ENCODE measurements at regions not wholly inside any gene's neighbourhood (a gene's known extent, or its start where the extent isn't known, plus 50 kb on each side); places are given as distances from the start of the nearest gene placed in this dataset.

- TF ChIP-seq, protein P1, sequence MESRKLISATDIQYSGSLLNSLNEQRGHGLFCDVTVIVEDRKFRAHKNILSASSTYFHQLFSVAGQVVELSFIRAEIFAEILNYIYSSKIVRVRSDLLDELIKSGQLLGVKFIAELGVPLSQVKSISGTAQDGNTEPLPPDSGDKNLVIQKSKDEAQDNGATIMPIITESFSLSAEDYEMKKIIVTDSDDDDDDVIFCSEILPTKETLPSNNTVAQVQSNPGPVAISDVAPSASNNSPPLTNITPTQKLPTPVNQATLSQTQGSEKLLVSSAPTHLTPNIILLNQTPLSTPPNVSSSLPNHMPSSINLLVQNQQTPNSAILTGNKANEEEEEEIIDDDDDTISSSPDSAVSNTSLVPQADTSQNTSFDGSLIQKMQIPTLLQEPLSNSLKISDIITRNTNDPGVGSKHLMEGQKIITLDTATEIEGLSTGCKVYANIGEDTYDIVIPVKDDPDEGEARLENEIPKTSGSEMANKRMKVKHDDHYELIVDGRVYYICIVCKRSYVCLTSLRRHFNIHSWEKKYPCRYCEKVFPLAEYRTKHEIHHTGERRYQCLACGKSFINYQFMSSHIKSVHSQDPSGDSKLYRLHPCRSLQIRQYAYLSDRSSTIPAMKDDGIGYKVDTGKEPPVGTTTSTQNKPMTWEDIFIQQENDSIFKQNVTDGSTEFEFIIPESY (IDR thresholded peaks at IDR 0.05): no peak
These were observed 316.0 kb downstream of the MTX2 start (continued) for GRCh38 chr2:176585291-176585690.

- H3K9me3 ChIP-seq (ENCODE audit: control insufficient read depth in 4 of 4, low read length in 3 of 4): no peaks in the 10 kb centered on the region
- TF ChIP-seq NR2F2 (IDR thresholded peaks at IDR 0.05) (no peak), SP1 (IDR thresholded peaks at IDR 0.05) (no peak), GABPA (IDR thresholded peaks at IDR 0.05 in 1 of 2, conservative IDR thresholded peaks at IDR 0.05 in 1 of 2) (no peak), HNF4A (conservative IDR thresholded peaks at IDR 0.05) (no peak), FOXA1 (IDR thresholded peaks at IDR 0.05) (no peak), YY1 (IDR thresholded peaks at IDR 0.05) (no peak), EGR1 (IDR thresholded peaks at IDR 0.05; ENCODE audit: low read depth in 2 of 2) (no peak), RAD21 (IDR thresholded peaks at IDR 0.05) (no peak), FOXA2 (IDR thresholded peaks at IDR 0.05) (no peak), RXRA (IDR thresholded peaks at IDR 0.05) (no peak), HNF4G (IDR thresholded peaks at IDR 0.05) (no peak), REST (IDR thresholded peaks at IDR 0.05) (no peak), TAF1 (conservative IDR thresholded peaks at IDR 0.05) (no peak), JUND (IDR thresholded peaks at IDR 0.05) (no peak)
- TF ChIP-seq, protein P2, sequence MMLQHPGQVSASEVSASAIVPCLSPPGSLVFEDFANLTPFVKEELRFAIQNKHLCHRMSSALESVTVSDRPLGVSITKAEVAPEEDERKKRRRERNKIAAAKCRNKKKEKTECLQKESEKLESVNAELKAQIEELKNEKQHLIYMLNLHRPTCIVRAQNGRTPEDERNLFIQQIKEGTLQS (IDR thresholded peaks at IDR 0.05): no peak
- TF ChIP-seq, protein P3, sequence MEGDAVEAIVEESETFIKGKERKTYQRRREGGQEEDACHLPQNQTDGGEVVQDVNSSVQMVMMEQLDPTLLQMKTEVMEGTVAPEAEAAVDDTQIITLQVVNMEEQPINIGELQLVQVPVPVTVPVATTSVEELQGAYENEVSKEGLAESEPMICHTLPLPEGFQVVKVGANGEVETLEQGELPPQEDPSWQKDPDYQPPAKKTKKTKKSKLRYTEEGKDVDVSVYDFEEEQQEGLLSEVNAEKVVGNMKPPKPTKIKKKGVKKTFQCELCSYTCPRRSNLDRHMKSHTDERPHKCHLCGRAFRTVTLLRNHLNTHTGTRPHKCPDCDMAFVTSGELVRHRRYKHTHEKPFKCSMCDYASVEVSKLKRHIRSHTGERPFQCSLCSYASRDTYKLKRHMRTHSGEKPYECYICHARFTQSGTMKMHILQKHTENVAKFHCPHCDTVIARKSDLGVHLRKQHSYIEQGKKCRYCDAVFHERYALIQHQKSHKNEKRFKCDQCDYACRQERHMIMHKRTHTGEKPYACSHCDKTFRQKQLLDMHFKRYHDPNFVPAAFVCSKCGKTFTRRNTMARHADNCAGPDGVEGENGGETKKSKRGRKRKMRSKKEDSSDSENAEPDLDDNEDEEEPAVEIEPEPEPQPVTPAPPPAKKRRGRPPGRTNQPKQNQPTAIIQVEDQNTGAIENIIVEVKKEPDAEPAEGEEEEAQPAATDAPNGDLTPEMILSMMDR (IDR thresholded peaks at IDR 0.05; ENCODE audit: low read depth, low read length, missing input control): no peak
- TF ChIP-seq, protein P4, sequence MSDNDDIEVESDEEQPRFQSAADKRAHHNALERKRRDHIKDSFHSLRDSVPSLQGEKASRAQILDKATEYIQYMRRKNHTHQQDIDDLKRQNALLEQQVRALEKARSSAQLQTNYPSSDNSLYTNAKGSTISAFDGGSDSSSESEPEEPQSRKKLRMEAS (IDR thresholded peaks at IDR 0.05): no peak
- TF ChIP-seq, protein P1 (IDR thresholded peaks at IDR 0.05): no peak
- 77% methylated on average over 2 of the region's 2 CpGs for WGBS
- no peaks in the 10 kb centered on the region for H3K27me3 ChIP-seq (ENCODE audit: control insufficient read depth in 4 of 4, insufficient read depth in 4 of 4, low read length in 3 of 4)
- peaks cover 6 to 15% (median 11%) of the 10 kb centered on the region in 4 donors for H3K4me1 ChIP-seq (ENCODE audit: control insufficient read depth in 4 of 4, insufficient read depth in 4 of 4, low read length in 3 of 4)
- no peak for DNase-seq (ENCODE audit: low spot score)
- no peak overlapping the region for H3K4me3 ChIP-seq (ENCODE audit: low read depth in 1 of 3, low read length in 3 of 3)
- no peak overlapping the region for H3K27ac ChIP-seq (ENCODE audit: low read depth in 1 of 2, low read length in 2 of 2)
- no peak overlapping the region for H3K9ac ChIP-seq (ENCODE audit: low read depth in 1 of 2, low read length in 2 of 2)
- no peaks in the 10 kb centered on the region for H3K36me3 ChIP-seq (ENCODE audit: control insufficient read depth in 4 of 4, insufficient read depth in 3 of 4, low read depth in 1 of 4, low read length in 3 of 4)
These were observed 316.5 kb downstream of the MTX2 start for GRCh38 chr2:176585791-176586190.
